Breast epithelium (tissue), 3 donors: ENCODE measurements at regions not wholly inside any gene's neighbourhood (a gene's known extent, or its start where the extent isn't known, plus 50 kb on each side); places are given as distances from the start of the nearest gene placed in this dataset.

Experiments
- POLR2A ChIP-seq: fragments of 450-650 bp; IDR thresholded peaks from one replicate; pipeline ENCODE4 v1.6.1; 2016; ENCODE audit warnings: antibody characterized with exemption, mild to moderate bottlenecking, moderate library complexity
- POLR2AphosphoS5 ChIP-seq, 3 donors: sonication (generic); formaldehyde crosslinking; IDR thresholded peaks; one replicate each; pipeline ENCODE4 v1.6.1; 2017; ENCODE audit warnings: antibody characterized with exemption in 3 of 3
- TF ChIP-seq, protein P1 (sequence below), 3 donors: fragments of 450-650 bp; IDR thresholded peaks; one replicate each; pipeline ENCODE4 v1.5.1; 2016 to 2017; ENCODE audit warnings: antibody characterized with exemption in 3 of 3, mild to moderate bottlenecking in 3 of 3, moderate library complexity in 3 of 3

DNA sequence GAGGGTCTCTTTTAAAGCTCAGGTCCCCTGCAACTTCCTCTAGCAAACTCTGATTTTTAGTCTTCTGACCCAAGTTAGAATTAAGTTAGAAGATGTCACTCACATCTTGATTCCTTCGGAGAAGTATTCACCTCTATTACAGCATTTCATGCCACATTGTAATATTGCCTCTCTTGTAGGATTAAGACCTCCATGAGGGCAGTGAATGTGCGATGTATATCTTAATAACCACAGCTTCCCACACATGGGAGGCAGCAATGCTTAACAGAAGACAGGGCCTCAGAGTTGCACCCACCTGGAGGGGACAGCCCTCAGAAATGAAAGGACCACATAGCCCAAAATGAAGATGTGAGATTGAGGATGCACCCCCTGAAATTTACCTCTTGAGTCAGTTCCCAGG, 270.3 kb downstream of the HTR7 start:
- TF ChIP-seq, protein P1, sequence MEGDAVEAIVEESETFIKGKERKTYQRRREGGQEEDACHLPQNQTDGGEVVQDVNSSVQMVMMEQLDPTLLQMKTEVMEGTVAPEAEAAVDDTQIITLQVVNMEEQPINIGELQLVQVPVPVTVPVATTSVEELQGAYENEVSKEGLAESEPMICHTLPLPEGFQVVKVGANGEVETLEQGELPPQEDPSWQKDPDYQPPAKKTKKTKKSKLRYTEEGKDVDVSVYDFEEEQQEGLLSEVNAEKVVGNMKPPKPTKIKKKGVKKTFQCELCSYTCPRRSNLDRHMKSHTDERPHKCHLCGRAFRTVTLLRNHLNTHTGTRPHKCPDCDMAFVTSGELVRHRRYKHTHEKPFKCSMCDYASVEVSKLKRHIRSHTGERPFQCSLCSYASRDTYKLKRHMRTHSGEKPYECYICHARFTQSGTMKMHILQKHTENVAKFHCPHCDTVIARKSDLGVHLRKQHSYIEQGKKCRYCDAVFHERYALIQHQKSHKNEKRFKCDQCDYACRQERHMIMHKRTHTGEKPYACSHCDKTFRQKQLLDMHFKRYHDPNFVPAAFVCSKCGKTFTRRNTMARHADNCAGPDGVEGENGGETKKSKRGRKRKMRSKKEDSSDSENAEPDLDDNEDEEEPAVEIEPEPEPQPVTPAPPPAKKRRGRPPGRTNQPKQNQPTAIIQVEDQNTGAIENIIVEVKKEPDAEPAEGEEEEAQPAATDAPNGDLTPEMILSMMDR (IDR thresholded peaks at IDR 0.05), result no peak
- TF ChIP-seq POLR2A (no peak), POLR2AphosphoS5 (IDR thresholded peaks at IDR 0.05) (no peak)
